DMS 273 treated with DMSO at 0.1 percent for 48 hours (cell line): ENCODE measurements at regions not wholly inside any gene's neighbourhood (a gene's known extent, or its start where the extent isn't known, plus 50 kb on each side); places are given as distances from the start of the nearest gene placed in this dataset.

ENCODE experiments used
- DNase-seq: peaks from one replicate; lab custom pipeline; 2025; lab: John Stamatoyannopoulos, UW

DNA sequence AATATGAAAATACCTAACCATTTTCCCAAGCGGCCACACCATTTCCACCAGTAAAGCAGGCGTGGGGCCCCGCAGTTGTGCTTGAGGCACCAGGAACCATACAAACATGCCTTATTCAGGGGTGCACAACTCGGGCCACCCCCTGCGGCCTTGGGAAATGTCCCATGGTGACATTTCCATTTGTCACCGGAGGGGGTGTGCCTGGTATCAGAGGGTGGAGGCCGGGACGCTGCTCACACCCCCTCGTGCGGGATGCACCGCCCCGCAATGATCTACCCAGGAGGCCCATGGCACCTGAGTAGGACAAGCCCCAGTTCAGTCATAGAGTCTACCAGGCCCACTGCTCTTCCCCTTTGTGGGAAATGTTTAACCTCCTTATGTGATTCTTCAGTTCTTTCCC lies 218.8 kb downstream of the TEX29 start:
- no peak for DNase-seq

DNA sequence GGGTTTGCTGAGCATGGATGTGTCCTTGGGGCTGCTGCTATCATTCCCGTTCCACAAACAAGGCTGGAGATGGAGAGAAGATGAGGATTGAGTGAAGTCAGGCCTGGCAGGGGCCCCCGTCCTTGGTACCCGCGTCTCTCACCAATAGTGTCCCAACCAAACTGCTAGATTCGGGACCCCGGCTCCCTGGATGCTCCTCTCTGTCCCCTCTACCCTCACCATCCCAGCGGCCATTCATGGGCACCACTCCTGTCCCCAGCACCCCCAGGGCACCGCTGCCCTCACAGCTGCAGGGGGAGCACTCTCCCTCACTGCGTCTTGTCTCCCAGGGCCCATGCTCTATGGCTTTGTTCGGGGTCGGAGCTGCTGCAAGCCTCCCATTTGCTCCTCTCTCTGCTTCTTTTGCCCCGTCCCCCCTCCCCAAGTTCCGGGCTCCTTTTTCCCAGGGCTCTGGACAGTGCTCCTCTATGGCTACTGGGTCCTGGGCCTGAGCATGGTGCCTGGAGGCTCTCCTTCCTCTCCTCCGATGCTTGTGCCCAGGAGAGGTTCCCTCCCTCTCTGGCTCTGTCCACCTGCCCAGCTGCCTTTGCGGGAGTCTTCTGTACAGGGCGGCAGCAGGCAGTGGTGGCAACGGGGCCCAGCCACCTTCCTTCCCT lies 219.5 kb downstream of the TEX29 start:
- DNase-seq, result no peak

DNA sequence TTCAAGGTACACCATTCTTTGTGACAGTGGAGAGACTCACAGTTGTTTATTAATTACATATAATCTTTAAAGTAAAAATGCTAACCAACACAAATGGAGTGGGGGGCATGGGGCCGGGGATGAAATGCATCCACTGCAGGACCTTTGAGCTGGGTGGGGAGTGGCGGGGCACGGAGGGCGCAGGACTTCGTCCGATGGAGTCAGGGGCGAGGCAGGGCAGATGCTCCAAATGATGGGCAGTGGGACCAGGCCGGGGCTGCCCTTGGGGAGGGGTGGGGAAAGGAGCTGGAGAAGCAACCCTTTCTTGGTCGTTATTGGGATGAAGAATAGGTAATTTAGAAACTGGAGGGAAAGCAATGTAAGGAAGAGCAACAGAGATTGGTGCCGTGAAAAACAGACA lies 220.0 kb downstream of the TEX29 start:
- no peak for DNase-seq

DNA sequence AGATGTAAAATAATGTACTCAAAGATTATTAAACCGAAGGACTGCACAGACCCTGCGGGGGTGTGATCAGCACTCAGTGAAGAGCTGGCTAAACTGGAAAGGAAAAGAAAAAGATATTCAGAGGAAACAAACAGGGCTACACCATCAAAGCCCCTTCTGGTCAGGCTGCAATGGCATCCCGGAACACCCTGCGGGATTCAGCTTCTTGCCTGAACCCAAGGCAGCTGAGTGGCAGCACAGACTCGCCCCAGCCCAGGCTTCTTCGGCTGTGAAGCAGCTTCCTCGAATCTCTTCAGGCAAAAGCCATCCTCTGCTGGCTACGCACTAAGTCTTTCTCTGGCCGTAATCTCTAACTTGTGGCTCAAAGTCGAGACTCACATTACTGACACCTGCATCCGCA lies 220.9 kb downstream of the TEX29 start:
- DNase-seq, result no peak

DNA sequence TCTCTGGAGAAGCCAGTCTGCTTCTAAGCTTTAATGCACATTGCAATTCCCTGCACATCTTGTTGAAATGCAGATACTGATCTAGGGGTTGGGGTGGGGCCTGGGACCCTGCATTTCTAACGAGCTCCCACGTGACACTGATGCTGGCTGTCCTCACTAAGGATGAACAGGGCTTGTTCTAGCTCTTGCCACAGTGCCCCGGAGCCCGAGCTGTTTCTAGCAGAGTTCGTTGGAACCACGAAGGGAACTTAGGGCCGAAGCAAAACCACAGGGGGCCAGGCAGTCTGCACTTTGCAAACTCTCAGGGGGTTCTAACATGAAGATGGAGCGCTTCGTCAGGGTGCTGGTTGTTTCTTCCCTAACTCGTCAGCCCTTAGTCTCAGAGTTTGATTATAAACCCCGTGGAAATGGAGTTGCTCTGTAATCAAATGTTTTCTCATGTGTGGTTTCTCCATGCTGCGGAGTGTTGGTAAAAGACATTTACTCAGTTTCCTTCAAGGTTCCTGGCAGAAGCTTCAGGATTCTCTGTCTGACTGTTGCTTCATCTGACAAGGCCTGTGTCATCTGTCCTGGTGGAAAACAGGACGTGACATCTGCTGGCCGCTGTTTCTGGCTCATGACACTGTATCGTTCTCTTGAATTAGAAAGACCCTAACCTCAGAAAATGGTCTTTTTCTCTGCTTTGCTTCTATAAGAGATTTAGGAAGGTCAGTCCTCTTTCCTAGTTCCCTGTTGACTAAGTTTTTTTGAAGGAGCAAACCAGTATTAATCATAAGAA lies 221.5 kb downstream of the TEX29 start:
- no peak for DNase-seq

DNA sequence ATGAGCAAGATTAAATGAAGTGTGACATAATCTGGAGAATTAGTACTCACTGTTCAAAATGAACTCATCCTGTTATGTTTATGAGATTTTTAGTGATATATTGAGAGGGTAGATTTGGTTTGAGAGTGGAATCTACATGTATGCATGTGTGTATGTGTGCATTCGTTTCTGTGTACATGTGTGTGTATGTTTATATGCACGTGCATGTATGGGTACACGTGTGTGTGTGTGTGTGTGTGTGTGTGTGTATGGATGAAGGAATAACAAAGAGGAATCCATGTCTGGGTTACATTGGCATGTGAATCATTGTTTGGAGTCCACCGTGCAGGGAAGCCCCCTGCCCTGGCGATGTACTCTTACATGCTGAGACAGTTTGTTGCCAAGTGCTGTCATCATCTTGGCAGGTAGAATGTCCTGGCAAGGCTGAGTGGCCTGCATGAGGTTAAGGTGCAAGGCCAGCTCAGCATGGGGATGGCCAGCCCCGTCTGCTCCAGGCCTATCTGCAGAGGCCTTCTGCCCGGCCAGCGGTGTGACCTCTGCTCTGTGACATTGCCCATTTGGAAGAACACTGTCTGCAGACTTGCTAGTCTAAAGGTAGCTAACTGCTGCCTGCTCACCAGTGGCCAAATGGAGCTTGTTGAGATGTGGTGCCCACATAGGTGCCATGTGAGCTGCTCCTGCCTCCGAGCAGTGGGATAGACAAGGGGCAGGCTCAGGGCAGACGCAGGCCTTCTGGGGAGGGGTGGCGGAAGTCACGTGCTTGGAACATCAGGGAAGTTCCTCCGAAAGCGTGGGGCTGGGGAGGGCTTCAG lies 222.3 kb downstream of the TEX29 start:
- no peak for DNase-seq

DNA sequence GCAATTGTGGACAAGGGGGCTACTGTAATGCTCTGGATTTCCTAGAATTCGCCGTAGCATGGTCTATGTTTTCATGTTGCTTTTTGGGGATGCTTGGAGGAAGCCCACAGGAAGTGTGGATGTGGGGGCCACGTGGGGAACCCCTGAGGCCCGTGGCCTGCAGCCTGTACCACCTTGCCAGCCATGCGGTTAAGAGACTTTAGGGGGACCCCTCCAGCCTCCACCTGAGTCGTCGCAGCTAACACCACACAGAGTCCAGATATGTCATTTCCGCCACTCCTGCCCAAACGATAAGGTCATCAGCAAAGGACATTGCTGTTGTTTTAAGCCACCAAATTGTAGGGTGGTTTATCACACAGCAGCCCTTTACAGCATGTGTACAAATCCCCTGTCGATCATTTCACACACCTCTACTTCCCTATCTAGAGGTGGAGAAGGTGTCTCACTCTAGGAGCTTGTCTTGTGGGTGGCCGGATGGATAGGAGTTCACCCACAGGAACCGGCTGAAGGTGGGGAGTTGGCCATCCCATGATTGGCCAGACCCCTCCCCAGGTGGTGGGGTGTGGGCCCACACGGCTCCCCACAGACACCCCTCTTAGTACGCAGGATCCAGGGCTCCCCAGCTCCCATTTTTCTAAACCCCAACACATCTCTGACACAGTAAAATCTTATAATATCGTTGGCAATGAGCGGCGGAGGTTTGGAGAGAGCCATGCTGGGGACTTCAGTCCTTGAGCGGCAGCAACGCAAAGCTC lies 226.7 kb downstream of the TEX29 start:
- DNase-seq, result no peak

DNA sequence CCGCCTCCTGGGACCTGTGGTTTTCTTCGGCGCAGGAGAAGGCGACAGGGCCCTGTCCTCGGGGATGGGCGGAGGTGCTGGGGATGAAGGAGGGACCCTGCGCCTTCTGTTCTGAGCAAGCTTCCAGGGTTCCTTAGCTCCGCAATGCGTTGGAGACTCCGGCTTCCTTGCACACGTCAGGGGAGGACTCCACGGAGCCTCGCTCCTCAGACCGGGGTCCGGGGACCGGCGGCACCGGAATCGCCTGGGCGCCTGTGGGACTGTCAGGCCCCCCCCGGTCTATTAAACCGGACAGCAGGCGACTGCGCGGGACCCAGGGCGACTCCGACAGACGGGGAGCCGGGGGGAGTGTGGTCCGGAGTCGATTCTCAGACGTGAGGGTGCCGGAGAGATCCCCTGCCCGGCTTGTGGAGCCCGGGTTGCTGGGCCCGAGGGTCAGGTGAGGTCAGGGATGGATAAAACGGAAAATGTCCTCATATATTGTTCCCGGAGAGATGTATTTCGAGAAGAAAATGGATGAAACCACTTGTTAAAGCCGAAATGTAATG lies 227.4 kb downstream of the TEX29 start:
- no peak for DNase-seq

DNA sequence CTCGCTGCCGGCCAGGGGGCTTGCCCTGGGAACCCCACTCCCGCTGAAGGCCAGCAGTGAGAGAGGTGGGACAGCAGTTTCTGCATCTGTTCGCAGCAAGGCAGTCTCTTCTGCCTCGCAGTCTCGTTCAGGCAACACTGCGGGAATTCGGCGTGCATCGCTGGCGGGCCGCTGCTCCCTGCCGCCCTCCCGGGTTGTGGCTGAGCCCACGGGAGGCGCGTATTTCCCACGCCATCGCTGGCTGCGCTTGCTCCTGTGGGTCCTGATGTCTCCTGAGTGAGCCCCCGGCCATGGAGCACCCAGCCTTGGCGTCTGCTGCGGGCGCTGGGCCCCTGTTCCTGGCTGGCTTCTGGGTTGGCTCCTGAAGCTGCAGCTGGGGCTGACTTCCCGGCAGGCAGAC lies 227.9 kb downstream of the TEX29 start:
- DNase-seq, result no peak

DNA sequence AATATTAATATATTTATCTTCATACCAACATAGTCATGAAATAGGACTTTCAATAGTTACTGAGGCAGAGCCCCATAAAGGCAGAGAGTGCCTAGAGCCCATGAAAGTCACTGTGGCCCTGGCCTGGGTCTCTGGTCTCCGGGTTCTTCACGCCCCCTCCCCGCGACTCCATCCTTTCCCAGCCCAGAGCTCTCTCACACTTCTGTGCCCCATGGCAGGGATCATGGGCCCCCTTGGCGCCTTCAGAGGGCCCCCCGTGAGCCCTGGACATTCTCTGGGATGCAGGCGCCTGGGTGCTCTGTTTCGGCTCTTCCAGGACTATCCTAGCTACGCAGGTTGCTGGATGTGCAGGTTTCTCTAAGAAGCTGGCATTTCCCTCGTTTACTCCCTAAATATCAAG lies 228.4 kb downstream of the TEX29 start:
- no peak for DNase-seq

DNA sequence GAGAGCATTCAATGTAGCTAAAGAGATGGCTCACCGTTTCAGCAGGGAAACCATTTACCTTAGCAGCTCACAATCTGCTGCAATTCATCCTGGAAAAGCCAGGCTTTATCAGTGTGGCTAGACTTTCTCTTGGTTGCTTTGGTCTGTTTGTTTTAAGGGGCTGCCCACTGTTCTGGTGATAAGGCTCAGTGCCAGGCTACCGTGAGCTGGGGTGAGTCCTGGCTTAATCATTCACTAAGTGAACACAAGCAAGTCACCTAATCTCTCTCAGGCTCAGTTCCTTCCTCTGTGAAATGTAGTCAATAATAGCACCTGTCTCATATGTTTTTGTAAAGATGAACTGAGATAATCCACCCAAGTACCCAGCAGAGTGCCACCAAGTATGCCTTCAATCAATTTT lies 229.0 kb downstream of the TEX29 start:
- DNase-seq, result no peak

DNA sequence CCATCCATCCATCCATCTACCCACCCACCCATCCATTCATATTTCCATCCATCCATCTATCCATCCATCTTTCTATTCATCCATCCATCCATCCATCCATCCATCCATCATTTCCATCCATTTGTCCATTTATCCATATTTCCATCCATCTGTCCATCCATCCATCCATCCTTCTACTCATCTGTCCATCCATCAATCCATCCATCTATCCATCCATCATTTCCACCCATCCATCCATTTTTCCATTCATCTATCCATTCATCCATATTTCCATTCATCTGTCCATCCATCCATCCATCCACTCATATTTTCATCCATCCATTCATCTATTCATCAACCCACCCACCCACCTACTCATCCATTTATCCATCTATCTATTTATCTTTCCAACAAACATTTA lies 229.6 kb downstream of the TEX29 start:
- DNase-seq, result no peak

DNA sequence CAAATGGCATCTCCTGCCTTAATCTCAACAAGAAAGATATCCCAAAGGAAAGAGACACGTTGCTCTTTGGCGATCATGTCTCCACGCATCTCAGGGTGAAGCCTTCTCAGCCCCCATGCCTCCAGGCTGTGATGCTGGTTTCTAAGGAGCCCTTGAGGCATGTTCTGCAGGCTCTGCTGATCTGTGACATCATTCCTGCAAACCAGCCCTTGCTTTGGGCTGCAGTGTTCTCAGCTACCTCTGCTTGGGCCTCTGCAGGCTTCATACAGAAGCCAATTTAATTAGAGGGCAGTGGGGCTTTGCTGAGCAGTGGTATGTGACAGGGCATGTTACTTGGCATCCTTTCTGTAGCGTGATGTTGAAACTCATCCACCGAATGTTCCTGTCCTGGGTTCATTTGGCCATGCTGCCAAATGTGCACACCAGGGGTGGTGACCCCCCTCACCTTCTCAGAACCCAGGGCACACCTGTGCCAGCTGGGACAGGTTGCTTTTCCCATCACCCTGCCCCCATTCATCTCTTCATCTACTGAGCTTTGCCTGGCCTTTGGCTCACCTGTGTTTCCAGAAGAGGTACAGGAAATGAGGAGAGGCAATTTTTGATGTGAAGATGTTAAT lies 230.9 kb downstream of the TEX29 start:
- no peak for DNase-seq

DNA sequence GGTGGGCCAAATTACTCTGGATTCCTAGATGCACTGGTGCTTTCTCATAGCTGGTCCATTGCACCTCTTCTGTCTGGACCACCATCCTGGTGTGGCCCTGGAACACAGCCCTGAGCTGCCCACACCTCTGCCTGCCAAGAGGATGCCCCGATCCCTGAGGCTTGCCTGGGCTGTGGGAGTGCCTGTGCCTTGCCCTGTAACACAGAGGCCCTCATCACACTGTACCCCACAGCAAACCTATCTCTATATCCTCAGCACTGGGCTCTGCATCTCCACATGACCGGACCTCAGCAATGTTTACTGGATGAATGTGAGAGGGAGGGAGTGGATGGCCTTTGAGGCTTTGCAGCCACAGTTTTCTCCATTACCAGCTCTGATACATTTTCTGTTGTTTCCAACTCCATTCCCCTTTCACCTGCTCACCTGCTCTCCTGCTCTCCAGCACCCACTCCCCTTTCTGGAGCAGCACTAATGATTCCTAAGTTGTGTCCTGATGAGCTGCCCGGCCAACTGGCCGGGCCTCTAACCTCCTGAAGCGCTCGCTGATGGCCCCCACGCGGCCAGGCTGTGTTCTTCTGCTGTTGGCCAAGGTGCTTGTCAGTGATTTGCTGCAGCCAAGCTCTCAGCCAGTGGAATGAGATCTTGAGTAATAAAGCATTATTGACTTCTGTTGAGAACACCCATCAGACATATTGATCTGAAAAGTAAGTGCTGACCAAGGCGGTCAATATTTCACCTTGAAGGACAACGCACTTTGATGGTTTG lies 232.6 kb downstream of the TEX29 start:
- DNase-seq, result no peak

DNA sequence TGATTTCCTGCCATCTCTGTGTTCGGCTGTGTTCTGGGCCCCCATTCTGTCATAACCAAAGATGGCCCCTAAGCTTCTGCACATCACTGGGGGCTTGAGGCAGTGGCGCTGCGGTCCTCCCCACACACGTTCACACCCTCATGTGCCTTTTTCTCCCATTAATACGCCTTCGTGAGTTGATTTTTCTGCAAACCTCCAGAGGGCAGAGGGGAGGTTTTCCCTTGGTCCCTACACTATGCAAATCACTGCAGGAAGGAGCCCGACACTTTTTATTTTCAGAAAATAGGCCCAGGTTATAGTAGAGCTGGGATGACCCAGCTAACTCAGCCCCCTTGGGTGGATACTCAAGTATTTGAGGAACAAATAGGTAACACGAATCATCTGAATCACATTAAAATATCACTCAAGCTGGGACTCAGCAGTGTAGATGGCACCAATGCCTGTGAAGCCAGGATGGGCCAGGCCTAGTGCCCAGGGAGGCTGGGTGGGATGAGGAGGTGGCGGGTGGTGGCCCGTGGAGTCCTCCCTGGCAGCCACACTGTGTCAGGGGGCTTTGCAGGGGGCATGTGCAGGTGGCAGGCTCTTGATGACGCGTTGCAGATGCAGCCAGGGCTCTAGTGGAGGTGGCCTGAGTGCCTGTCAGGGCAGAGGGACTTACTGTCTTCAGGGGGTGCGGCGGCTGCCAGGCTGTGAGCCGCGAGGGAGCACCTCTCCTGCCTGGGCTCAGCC lies 234.3 kb downstream of the TEX29 start:
- DNase-seq, result no peak

DNA sequence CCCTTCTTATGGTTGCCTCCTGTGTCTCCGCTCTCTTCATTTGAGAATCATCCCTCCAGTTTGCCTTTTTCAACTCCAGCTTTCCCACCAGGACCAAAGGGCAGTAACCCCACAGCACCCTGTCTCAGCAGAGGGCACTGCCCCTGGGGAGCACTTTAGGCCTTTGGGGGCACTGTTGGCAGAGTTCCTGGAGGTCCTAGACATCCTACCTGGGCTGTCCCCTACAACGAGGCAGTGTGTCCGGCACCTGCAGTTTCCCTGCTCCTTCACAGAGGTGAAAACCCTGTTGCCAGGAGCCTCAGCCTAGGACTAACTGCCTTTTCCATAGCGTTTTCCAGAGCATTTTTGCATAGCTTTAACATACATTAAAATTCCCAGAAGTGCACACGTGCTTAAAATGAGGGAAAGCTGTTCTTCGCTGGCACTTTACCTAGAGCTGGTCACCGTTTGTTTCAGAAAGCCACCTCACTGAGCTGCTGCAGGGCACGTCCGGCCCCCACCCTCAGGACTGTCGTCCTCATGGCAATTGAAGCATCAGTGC lies 234.9 kb downstream of the TEX29 start:
- DNase-seq, result no peak

DNA sequence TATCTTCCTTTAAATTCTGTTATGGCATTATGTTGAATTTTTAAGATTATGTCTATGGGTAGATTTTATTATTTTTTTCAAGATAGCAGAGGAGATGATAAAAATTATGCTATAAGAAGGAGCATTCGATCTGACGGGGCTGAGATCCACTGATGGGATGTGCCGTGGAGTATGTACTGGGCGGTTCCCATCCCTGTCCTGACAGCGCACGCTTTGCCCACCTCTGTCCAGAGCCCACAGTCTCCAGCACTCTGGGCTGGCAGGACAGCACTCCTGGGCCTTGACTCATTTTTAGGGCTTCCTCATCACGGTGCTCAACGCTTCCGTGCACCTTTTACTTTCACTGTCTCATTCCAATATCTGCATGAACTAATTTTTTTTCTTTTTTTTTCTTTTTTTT lies 235.5 kb downstream of the TEX29 start:
- no peak for DNase-seq

DNA sequence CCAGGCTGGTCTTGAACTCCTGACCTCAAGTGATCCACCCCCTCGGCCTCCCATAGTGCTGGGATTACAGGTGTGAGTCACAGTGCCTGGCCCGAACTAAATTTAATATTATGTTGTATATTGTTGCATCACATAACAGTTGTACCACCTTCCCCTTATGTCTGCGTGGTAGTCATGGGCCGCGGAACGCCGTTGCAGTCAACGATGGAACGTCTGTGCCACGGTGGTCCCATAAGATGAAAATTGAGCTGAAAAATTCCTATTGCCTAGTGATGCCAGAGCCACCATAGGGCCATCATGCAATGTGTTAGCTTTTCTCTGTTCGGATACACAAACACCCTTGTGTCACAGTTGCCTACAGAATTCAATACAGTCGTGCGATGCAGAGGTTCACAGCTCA lies 236.1 kb downstream of the TEX29 start:
- DNase-seq, result no peak

DNA sequence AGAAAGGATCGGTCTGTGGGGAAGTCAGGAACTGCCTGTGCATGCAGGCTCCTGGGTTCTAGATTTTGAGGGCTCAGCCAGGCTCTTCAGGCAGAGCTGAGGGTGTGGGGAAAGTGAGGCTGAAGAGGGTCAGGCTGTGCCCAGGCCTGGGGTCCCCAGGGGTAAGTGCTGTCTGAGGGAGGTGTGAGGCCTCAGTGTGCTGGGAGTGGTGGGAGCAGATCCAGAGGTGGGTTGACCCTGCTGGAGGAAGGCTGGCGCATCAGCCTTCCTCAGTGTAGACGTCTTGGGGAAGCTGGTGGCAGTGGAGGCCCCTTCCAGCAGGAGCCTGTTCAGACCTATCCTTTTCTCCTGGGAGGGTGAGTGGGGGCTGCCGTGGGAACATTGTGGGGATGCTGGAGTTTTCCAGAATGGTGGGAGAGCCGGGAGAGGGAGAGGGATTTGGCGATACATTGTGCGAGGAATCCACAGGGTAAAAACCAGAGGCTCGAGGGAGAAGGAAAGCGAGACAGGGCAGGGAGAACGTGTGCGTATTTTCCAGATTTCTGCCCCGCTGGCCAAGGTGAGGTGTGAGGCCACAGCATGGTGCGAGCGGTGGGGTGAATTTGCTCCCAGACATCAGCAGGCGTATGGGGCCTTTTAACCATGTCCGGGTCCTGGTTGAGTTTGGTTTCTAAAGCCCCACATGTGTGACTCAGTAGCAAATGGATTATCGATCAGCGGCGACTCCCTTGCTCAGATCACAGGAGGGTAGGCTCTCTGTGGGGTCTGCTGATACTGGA lies 237.7 kb downstream of the TEX29 start:
- no peak for DNase-seq
